ENCODE measurements at regions not wholly inside any gene's neighbourhood (a gene's known extent, or its start where the extent isn't known, plus 50 kb on each side); places are given as distances from the start of the nearest gene placed in this dataset.

- H3K79me2 ChIP-seq (ENCODE audit: control insufficient read depth, insufficient read depth, low read length), result no peaks in the 10 kb centered on the region
- no peaks in the 10 kb centered on the region for H3K36me3 ChIP-seq (replicated peaks in 1 of 2; ENCODE audit: control extremely low read depth in 1 of 2, control insufficient read depth in 1 of 2, extremely low read depth in 1 of 2, insufficient read depth in 2 of 2, low read length in 1 of 2)
- CTCF ChIA-PET, result no interaction called here
- Mint-ChIP-seq H3K27me3 (no peaks in the 10 kb centered on the region), H3K27ac (no peak overlapping the region), H3K4me1 (no peaks in the 10 kb centered on the region), H3K9me3 (ENCODE audit: insufficient read depth) (no peaks in the 10 kb centered on the region), H3K4me3 (no peak overlapping the region)
- H4K20me1 ChIP-seq (ENCODE audit: control insufficient read depth, insufficient read depth, low read length, poor library complexity, severe bottlenecking), result no peaks in the 10 kb centered on the region
- intact Hi-C loops (cut with micrococcal nuclease), result no loop called here
- H3K4me3 ChIP-seq (ENCODE audit: control extremely low read depth in 1 of 5, extremely low read depth in 1 of 5, insufficient read depth in 1 of 5, low read depth in 2 of 5, low read length in 4 of 5), result no peak overlapping the region
- no peak for DNase-seq
- H3K4me1 ChIP-seq (ENCODE audit: control insufficient read depth in 2 of 2, insufficient read depth in 2 of 2, low read length in 2 of 2), result no peaks in the 10 kb centered on the region
- no peak for ATAC-seq (ENCODE audit: low read depth)
- H3K4me2 ChIP-seq (replicated peaks; ENCODE audit: low read depth, low read length, poor library complexity, severe bottlenecking), result no peak overlapping the region
- no peaks in the 10 kb centered on the region for H3K9me3 ChIP-seq (ENCODE audit: control extremely low read depth in 1 of 3, control insufficient read depth in 2 of 3, insufficient read depth in 1 of 3, low read length in 2 of 3)
- no peak for TF ChIP-seq CTCF (IDR thresholded peaks at IDR 0.05)
- TF ChIP-seq EZH2 (IDR thresholded peaks at IDR 0.05; ENCODE audit: borderline replicate concordance, insufficient read depth, low read depth, low read length, poor library complexity, severe bottlenecking), result no peak
- H3K9ac ChIP-seq (ENCODE audit: low read length), result no peak overlapping the region
- no peak overlapping the region for H2AFZ ChIP-seq (ENCODE audit: insufficient read depth, low read depth, low read length, poor library complexity, severe bottlenecking)
- POLR2A ChIA-PET, result no interaction called here
- no peaks in the 10 kb centered on the region for H3K27me3 ChIP-seq (replicated peaks in 1 of 4; ENCODE audit: control extremely low read depth in 1 of 4, control insufficient read depth in 3 of 4, insufficient read depth in 4 of 4, low read length in 3 of 4)
- no peak overlapping the region for H3K27ac ChIP-seq (ENCODE audit: low read length in 2 of 2)
Measured at GRCh38 chr6:97812940-97813339, 529.9 kb upstream of the MMS22L start.

GRCh38 chr6:97813889-97814567 is 531.0 kb upstream of the MMS22L start:
- ChIA-PET POLR2A (no interaction called here), CTCF (no interaction called here)
- Histone ChIP-seq H3K36me3 (replicated peaks in 1 of 2; ENCODE audit: control extremely low read depth in 1 of 2, control insufficient read depth in 1 of 2, extremely low read depth in 1 of 2, insufficient read depth in 2 of 2, low read length in 1 of 2) (no peaks in the 10 kb centered on the region), H4K20me1 (ENCODE audit: control insufficient read depth, insufficient read depth, low read length, poor library complexity, severe bottlenecking) (no peaks in the 10 kb centered on the region), H3K9me3 (ENCODE audit: control extremely low read depth in 1 of 3, control insufficient read depth in 2 of 3, insufficient read depth in 1 of 3, low read length in 2 of 3) (no peaks in the 10 kb centered on the region), H3K79me2 (ENCODE audit: control insufficient read depth, insufficient read depth, low read length) (no peaks in the 10 kb centered on the region), H3K27me3 (replicated peaks in 1 of 4; ENCODE audit: control extremely low read depth in 1 of 4, control insufficient read depth in 3 of 4, insufficient read depth in 4 of 4, low read length in 3 of 4) (no peaks in the 10 kb centered on the region), H3K4me3 (ENCODE audit: control extremely low read depth in 1 of 5, extremely low read depth in 1 of 5, insufficient read depth in 1 of 5, low read depth in 2 of 5, low read length in 4 of 5) (no peak overlapping the region), H3K9ac (ENCODE audit: low read length) (no peak overlapping the region), H2AFZ (ENCODE audit: insufficient read depth, low read depth, low read length, poor library complexity, severe bottlenecking) (no peak overlapping the region), H3K4me2 (replicated peaks; ENCODE audit: low read depth, low read length, poor library complexity, severe bottlenecking) (no peak overlapping the region), H3K27ac (ENCODE audit: low read length in 2 of 2) (no peak overlapping the region), H3K4me1 (ENCODE audit: control insufficient read depth in 2 of 2, insufficient read depth in 2 of 2, low read length in 2 of 2) (no peaks in the 10 kb centered on the region)
- DNase-seq (no peak), ATAC-seq (ENCODE audit: low read depth) (no peak)
- WGBS (ENCODE audit: insufficient coverage), result 87% methylated on average over 4 of the region's 4 CpGs
- intact Hi-C loops (cut with micrococcal nuclease), result no loop called here
- no peak for TF ChIP-seq EZH2 (IDR thresholded peaks at IDR 0.05; ENCODE audit: borderline replicate concordance, insufficient read depth, low read depth, low read length, poor library complexity, severe bottlenecking)
- no peak for TF ChIP-seq CTCF (IDR thresholded peaks at IDR 0.05)
- Mint-ChIP-seq H3K4me3 (no peak overlapping the region), H3K27me3 (no peaks in the 10 kb centered on the region), H3K27ac (no peak overlapping the region), H3K9me3 (ENCODE audit: insufficient read depth) (no peaks in the 10 kb centered on the region), H3K4me1 (no peaks in the 10 kb centered on the region)

Data from B cell (primary cell).